Common myeloid progenitor, CD34-positive (primary cell): ENCODE measurements at regions not wholly inside any gene's neighbourhood (a gene's known extent, or its start where the extent isn't known, plus 50 kb on each side); places are given as distances from the start of the nearest gene placed in this dataset.
A peak's percentile ranks its signal among the peaks of the same experiment; 100 is the strongest.

Source experiments
- CTCF ChIA-PET: fragments of 350-600 bp; sonication (Branson Sonifier 250); formaldehyde crosslinking; loops from one replicate; lab custom pipeline; 2021; ENCODE audit warnings: antibody characterized with exemption; lab: Charles Lee
- POLR2A ChIA-PET: fragments of 350-600 bp; sonication (Branson Sonifier 250); formaldehyde crosslinking; loops from one replicate; lab custom pipeline; 2021; ENCODE audit warnings: antibody characterized with exemption; lab: Charles Lee
- DNase-seq, 3 donors: peaks; one replicate each; pipeline versions ENCODE4 v3.0.0 to v3.0.0-alpha.2; 2013
- H3K27ac ChIP-seq, 2 experiments: 1 replicate in 1 of 2; 2 replicates in 1 of 2; pipeline ENCODE4 v1.7.0; 2013; ENCODE audit warnings: inconsistent platforms in 2 of 2, low read length in 2 of 2, mild to moderate bottlenecking in 2 of 2, low read depth in 1 of 2, moderate library complexity in 1 of 2; ENCODE audit not compliant: severe bottlenecking in 2 of 2, insufficient read depth in 1 of 2, poor library complexity in 1 of 2
- H3K27me3 ChIP-seq, 5 experiments: replicated peaks in 2 of 5; 1 replicate in 3 of 5; 2 replicates in 2 of 5; pipeline versions ENCODE4 v1.6.1 to v1.7.0; 2013; ENCODE audit warnings: low read length in 4 of 5, mild to moderate bottlenecking in 2 of 5, moderate library complexity in 2 of 5, inconsistent platforms in 1 of 5; ENCODE audit not compliant: insufficient read depth in 5 of 5, control insufficient read depth in 4 of 5
- H3K36me3 ChIP-seq, 4 experiments: 1 replicate in 2 of 4; 2 replicates in 2 of 4; pipeline versions ENCODE4 v1.6.1 to v1.7.0; 2013; ENCODE audit warnings: low read length in 3 of 4, control low read depth in 1 of 4, mild to moderate bottlenecking in 1 of 4; ENCODE audit not compliant: control insufficient read depth in 4 of 4, insufficient read depth in 4 of 4
- H3K4me1 ChIP-seq, 4 experiments: 1 replicate in 3 of 4; 2 replicates in 1 of 4; pipeline versions ENCODE4 v1.6.1 to v1.7.1; 2013; ENCODE audit warnings: low read length in 3 of 4, mild to moderate bottlenecking in 3 of 4, control low read depth in 1 of 4, inconsistent platforms in 1 of 4, moderate library complexity in 1 of 4; ENCODE audit not compliant: control insufficient read depth in 4 of 4, insufficient read depth in 4 of 4; ENCODE audit errors: control extremely low read depth in 1 of 4
- H3K4me3 ChIP-seq, 7 experiments: 1 replicate in 4 of 7; 2 replicates in 3 of 7; pipeline versions ENCODE4 v1.5.1 to v1.7.0; 2013; ENCODE audit warnings: mild to moderate bottlenecking in 7 of 7, low read length in 6 of 7, moderate library complexity in 6 of 7, inconsistent platforms in 2 of 7, low read depth in 2 of 7, control low read depth in 1 of 7; ENCODE audit not compliant: insufficient read depth in 4 of 7, control insufficient read depth in 1 of 7; ENCODE audit errors: extremely low read depth in 1 of 7
- H3K9me3 ChIP-seq, 5 experiments: 1 replicate in 4 of 5; 2 replicates in 1 of 5; pipeline versions ENCODE4 v1.6.1 to v1.7.1; 2013; ENCODE audit warnings: low read length in 4 of 5, mild to moderate bottlenecking in 2 of 5, inconsistent platforms in 1 of 5, low read depth in 1 of 5, moderate library complexity in 1 of 5; ENCODE audit not compliant: control insufficient read depth in 4 of 5, insufficient read depth in 2 of 5; ENCODE audit errors: control extremely low read depth in 1 of 5
- WGBS: methylation state at CpG from one replicate; pipeline ENCODE4 v1.1.5; 2013; ENCODE audit not compliant: insufficient coverage; 5-methylcytosine and 5-hydroxymethylcytosine counted together

DNA sequence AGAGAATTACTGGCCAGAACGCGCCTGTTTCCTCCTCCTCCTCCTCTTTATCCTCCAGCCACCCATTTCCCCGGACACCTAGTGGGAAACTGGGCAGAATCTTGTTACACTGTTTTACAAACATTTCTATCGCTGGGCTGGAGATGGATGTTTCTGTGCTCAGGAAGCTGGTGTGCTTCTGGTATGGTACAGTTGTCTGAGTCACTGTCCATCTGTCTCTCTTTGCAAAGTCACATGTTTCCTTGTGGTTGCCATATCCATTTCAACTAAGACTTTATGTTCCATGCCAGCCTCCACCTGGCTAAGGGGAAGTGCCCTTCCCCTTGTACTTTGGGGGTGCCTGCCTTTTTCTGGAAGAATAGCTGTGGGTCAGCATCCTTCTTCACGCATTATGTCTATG, 52.9 kb upstream of the SLC22A16 start:
- Histone ChIP-seq H3K9me3 (peaks cover 0 to 4% (median 2%) of the 10 kb centered on the region in 5 experiments), H3K4me3 (peak overlapping the region in 1 of 7 experiments; percentile 12), H3K36me3 (no peaks in the 10 kb centered on the region), H3K4me1 (peaks cover 10 to 22% (median 17%) of the 10 kb centered on the region in 4 experiments), H3K27ac (peak overlapping the region; percentile 65 to 70), H3K27me3 (no peaks in the 10 kb centered on the region)
- ChIA-PET CTCF (interaction anchor here (0.6 to 4.6 kb wide), 12 partner anchors 18 to 476 kb away, joined by 3 to 32 read pairs (median 3); no protein-coding TSS in a partner anchor), POLR2A (interaction anchor here (0.6 kb wide), 1 partner anchor 453 kb away, joined by 3 read pairs; the partner anchor contains the start of gene RPF2)
- WGBS = no CpG with 5 or more reads among the region's 5 CpGs
- DNase-seq = peak; percentile 45 to 96 (median 93)

DNA sequence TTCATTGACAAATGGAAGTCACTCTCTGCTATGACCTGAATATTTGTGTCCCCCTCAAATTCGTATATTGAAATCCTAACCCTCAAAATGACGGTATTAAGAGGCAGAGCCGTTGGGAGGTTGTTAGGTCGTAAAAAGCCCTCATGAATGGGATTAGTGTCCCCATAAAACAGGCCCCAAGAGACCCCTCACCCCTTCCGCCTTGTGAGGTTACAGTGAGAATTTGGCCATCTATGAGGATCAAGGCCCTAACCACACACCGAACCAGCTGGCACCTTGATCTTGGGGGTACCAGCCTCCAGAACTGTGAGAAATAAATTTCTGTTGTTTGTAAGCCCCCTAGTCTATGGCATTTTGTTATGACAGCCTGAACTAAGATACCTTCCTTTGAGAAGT, 52.5 kb upstream of the SLC22A16 start:
- Histone ChIP-seq H3K27me3 (no peaks in the 10 kb centered on the region), H3K27ac (peak overlapping the region; percentile 65 to 70), H3K4me3 (peak overlapping the region in 1 of 7 experiments; percentile 12), H3K4me1 (peaks cover 10 to 22% (median 17%) of the 10 kb centered on the region in 4 experiments), H3K9me3 (peaks cover 0 to 4% (median 2%) of the 10 kb centered on the region in 5 experiments), H3K36me3 (no peaks in the 10 kb centered on the region)
- ChIA-PET CTCF (interaction anchor here (0.7 to 4.6 kb wide), 17 partner anchors 18 to 482 kb away, joined by 3 to 32 read pairs (median 3); no protein-coding TSS in a partner anchor), POLR2A (interaction anchor here (0.6 kb wide), 1 partner anchor 346 kb away, joined by 4 read pairs; no protein-coding TSS in a partner anchor)
- 88% methylated on average over 6 of the region's 6 CpGs for WGBS
- DNase-seq = peak in 1 of 3 donors; percentile 27

DNA sequence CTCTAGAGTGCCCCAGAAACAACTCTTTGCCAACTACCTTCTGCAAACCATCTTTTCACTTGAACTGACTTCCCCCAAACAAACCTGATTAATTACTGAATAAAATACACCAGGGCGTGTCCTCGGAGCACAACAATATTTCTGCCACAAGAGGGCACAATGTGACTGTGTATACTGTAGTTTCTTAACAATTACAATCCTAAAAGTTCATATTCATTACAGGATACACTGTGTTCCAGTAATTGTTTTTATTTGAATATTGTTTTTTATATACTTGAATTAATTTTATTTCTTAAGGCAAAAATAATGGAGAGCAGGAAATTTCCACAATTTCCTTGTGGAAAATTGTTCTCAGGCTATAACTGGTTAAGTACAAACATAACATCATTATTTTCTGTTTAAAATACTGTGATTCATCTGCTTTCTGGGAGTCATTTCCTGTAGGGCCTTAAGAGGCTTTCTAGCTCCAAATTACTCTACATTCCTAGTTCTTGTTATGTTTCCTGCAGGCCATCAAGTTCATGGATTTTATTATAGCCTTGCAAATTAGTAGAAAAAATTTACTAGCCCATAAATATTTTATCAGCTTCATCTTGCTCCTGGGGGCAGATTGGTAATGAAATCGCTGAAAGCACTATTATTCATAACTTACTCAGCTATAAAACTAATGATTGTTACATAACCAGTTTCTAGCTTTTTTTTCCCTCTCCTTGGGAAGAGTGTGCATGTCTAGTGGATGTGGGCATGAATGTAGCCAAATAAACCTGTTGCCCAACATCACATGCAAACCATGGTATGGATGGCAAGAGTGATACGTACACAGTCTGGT, 51.9 kb upstream of the SLC22A16 start:
- ChIA-PET POLR2A (interaction anchor here (0.6 kb wide), 1 partner anchor 347 kb away, joined by 4 read pairs; no protein-coding TSS in a partner anchor), CTCF (interaction anchor here (0.6 to 4.6 kb wide), 21 partner anchors 9 to 504 kb away, joined by 3 to 32 read pairs (median 3); no protein-coding TSS in a partner anchor)

DNA sequence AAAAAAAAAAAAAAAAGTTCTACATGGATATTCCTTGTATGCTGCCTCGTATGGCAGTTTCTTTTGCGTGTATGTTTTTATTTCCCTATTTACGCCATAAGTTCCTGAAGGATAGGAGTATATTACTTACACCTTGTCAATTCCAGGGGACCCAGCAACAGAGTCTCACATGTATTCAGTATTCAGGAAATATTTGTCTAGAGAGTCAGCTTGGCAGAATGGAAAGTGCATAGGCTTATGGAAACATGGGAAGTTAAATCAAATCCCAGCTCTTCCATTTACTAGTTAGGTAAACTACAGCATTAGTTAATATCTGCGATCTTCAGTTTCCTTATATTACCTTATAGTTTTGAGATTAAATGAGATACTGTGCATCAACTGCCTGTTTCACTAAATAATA, 51.1 kb upstream of the SLC22A16 start:
- 93% methylated on average over 3 of the region's 4 CpGs for WGBS
- Histone ChIP-seq H3K4me3 (no peak overlapping the region), H3K9me3 (peaks cover 0 to 4% (median 2%) of the 10 kb centered on the region in 5 experiments), H3K27me3 (no peaks in the 10 kb centered on the region), H3K4me1 (peaks cover 10 to 22% (median 17%) of the 10 kb centered on the region in 4 experiments), H3K27ac (no peak overlapping the region), H3K36me3 (no peaks in the 10 kb centered on the region)
- DNase-seq = no peak
- ChIA-PET POLR2A (no interaction called here), CTCF (interaction anchor here (0.8 to 4.6 kb wide), 12 partner anchors 9 to 504 kb away, joined by 3 to 32 read pairs (median 4); no protein-coding TSS in a partner anchor)

More for the DNA sequence above, 51.9 kb upstream of the SLC22A16 start:
- peak; percentile 67 to 88 (median 82) for DNase-seq
- Histone ChIP-seq H3K27me3 (no peaks in the 10 kb centered on the region), H3K9me3 (peaks cover 0 to 4% (median 2%) of the 10 kb centered on the region in 5 experiments), H3K4me1 (peaks cover 10 to 22% (median 17%) of the 10 kb centered on the region in 4 experiments), H3K27ac (peak overlapping the region in 1 of 2 experiments; percentile 70), H3K36me3 (no peaks in the 10 kb centered on the region), H3K4me3 (no peak overlapping the region)
- WGBS = 100% methylated on average over 1 of the region's 4 CpGs

DNA sequence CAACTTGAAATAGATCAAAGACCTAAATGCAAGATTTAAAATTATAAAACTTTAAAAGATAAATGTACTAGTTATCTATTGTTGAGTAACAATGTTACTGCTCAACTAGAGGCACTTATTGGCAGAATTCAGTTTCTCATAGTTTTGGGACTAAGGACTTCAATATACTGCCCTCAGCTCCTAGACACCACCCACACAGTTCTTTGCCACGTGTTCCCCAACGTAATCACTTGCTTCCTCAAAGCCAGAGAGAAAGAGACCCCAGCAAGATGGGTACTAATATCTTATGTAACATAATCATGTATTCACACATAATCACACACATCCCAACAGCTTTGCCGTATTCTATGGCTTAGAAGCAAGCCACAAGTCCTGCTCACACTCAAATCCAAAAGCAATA, 50.3 kb upstream of the SLC22A16 start:
- H3K27ac ChIP-seq = no peak overlapping the region
- no peaks in the 10 kb centered on the region for H3K27me3 ChIP-seq
- peaks cover 10 to 22% (median 17%) of the 10 kb centered on the region in 4 experiments for H3K4me1 ChIP-seq
- 86% methylated on average over 2 of the region's 3 CpGs for WGBS
- H3K9me3 ChIP-seq = peaks cover 0 to 4% (median 2%) of the 10 kb centered on the region in 5 experiments
- POLR2A ChIA-PET = no interaction called here
- CTCF ChIA-PET = interaction anchor here (0.8 to 4.6 kb wide), 9 partner anchors 12 to 505 kb away, joined by 3 to 32 read pairs (median 5); no protein-coding TSS in a partner anchor
- H3K36me3 ChIP-seq = no peaks in the 10 kb centered on the region
- no peak for DNase-seq
- H3K4me3 ChIP-seq = no peak overlapping the region
